ENCODE measurements at regions not wholly inside any gene's neighbourhood (a gene's known extent, or its start where the extent isn't known, plus 50 kb on each side); places are given as distances from the start of the nearest gene placed in this dataset.
A peak's percentile ranks its signal among the peaks of the same experiment; 100 is the strongest.
"Not testable (repeated sequence)": the region's sequence is repeated elsewhere in the genome, so short reads cannot be mapped to it uniquely, and the experiment has no call there.

- peak; percentile 23 for TF ChIP-seq CTCF (IDR thresholded peaks at IDR 0.05)
- Histone ChIP-seq H3K4me2 (ENCODE audit: low read length) (peak overlapping the region; percentile 49), H3K4me3 (ENCODE audit: low read depth, low read length) (no peak overlapping the region), H3K27me3 (ENCODE audit: control insufficient read depth, insufficient read depth, low read length) (no peaks in the 10 kb centered on the region), H3K79me2 (no peaks in the 10 kb centered on the region), H2AFZ (peak overlapping the region; percentile 56), H3K4me1 (peaks cover 23% of the 10 kb centered on the region), H3K27ac (peak overlapping the region; percentile 98), H3K9ac (no peak overlapping the region), H3K36me3 (ENCODE audit: control insufficient read depth, insufficient read depth, low read length) (no peaks in the 10 kb centered on the region), H3K9me3 (ENCODE audit: control insufficient read depth, low read length) (no peaks in the 10 kb centered on the region)
Observed at GRCh38 chr11:13145461-13145860, 132.1 kb upstream of the BMAL1 start.

GRCh38 chr11:13149991-13150390, 127.6 kb upstream of the BMAL1 start:
- no peak for TF ChIP-seq CTCF (IDR thresholded peaks at IDR 0.05)
- H3K79me2 ChIP-seq: no peaks in the 10 kb centered on the region
- peaks cover 18% of the 10 kb centered on the region for H3K4me1 ChIP-seq
- no peaks in the 10 kb centered on the region for H3K27me3 ChIP-seq (ENCODE audit: control insufficient read depth, insufficient read depth, low read length)
- no peak overlapping the region for H2AFZ ChIP-seq
- H3K9me3 ChIP-seq (ENCODE audit: control insufficient read depth, low read length): no peaks in the 10 kb centered on the region
- no peak overlapping the region for H3K27ac ChIP-seq
- H3K9ac ChIP-seq: no peak overlapping the region
- no peak overlapping the region for H3K4me3 ChIP-seq (ENCODE audit: low read depth, low read length)
- H3K36me3 ChIP-seq (ENCODE audit: control insufficient read depth, insufficient read depth, low read length): no peaks in the 10 kb centered on the region
- H3K4me2 ChIP-seq (ENCODE audit: low read length): no peak overlapping the region

GRCh38 chr11:13150487-13150886, 127.1 kb upstream of the BMAL1 start:
- no peak overlapping the region for H3K9ac ChIP-seq
- H3K4me1 ChIP-seq: peaks cover 17% of the 10 kb centered on the region
- no peaks in the 10 kb centered on the region for H3K9me3 ChIP-seq (ENCODE audit: control insufficient read depth, low read length)
- no peaks in the 10 kb centered on the region for H3K27me3 ChIP-seq (ENCODE audit: control insufficient read depth, insufficient read depth, low read length)
- H3K27ac ChIP-seq: no peak overlapping the region
- no peaks in the 10 kb centered on the region for H3K36me3 ChIP-seq (ENCODE audit: control insufficient read depth, insufficient read depth, low read length)
- no peak for TF ChIP-seq CTCF (IDR thresholded peaks at IDR 0.05)
- H3K4me2 ChIP-seq (ENCODE audit: low read length): no peak overlapping the region
- no peaks in the 10 kb centered on the region for H3K79me2 ChIP-seq
- H2AFZ ChIP-seq: no peak overlapping the region
- no peak overlapping the region for H3K4me3 ChIP-seq (ENCODE audit: low read depth, low read length)

GRCh38 chr11:13152264-13152663, 125.3 kb upstream of the BMAL1 start:
- Histone ChIP-seq H3K36me3 (ENCODE audit: control insufficient read depth, insufficient read depth, low read length) (no peaks in the 10 kb centered on the region), H3K27ac (no peak overlapping the region), H3K4me2 (ENCODE audit: low read length) (no peak overlapping the region), H3K9me3 (ENCODE audit: control insufficient read depth, low read length) (no peaks in the 10 kb centered on the region), H3K4me1 (peaks cover 5% of the 10 kb centered on the region), H2AFZ (no peak overlapping the region), H3K79me2 (no peaks in the 10 kb centered on the region), H3K9ac (no peak overlapping the region), H3K27me3 (ENCODE audit: control insufficient read depth, insufficient read depth, low read length) (no peaks in the 10 kb centered on the region), H3K4me3 (ENCODE audit: low read depth, low read length) (no peak overlapping the region)
- no peak for TF ChIP-seq CTCF (IDR thresholded peaks at IDR 0.05)

- no peaks in the 10 kb centered on the region for H3K9me3 ChIP-seq (ENCODE audit: control insufficient read depth, low read length)
- H3K79me2 ChIP-seq: no peaks in the 10 kb centered on the region
- peaks cover 5% of the 10 kb centered on the region for H3K4me1 ChIP-seq
- H3K27me3 ChIP-seq (ENCODE audit: control insufficient read depth, insufficient read depth, low read length): no peaks in the 10 kb centered on the region
- H3K4me3 ChIP-seq (ENCODE audit: low read depth, low read length): no peak overlapping the region
- no peak overlapping the region for H3K9ac ChIP-seq
- peak overlapping the region; percentile 18 for H3K27ac ChIP-seq
- no peak overlapping the region for H2AFZ ChIP-seq
- H3K36me3 ChIP-seq (ENCODE audit: control insufficient read depth, insufficient read depth, low read length): no peaks in the 10 kb centered on the region
- TF ChIP-seq CTCF (IDR thresholded peaks at IDR 0.05): peak; percentile 41
- H3K4me2 ChIP-seq (ENCODE audit: low read length): no peak overlapping the region
Observed at GRCh38 chr11:13152736-13153541, 124.7 kb upstream of the BMAL1 start.

- H3K4me3 ChIP-seq (ENCODE audit: low read depth, low read length); H3K4me2 ChIP-seq (ENCODE audit: low read length); H3K4me1 ChIP-seq; H2AFZ ChIP-seq; H3K9me3 ChIP-seq (ENCODE audit: control insufficient read depth, low read length); H3K36me3 ChIP-seq (ENCODE audit: control insufficient read depth, insufficient read depth, low read length); H3K79me2 ChIP-seq; H3K27ac ChIP-seq; H3K27me3 ChIP-seq (ENCODE audit: control insufficient read depth, insufficient read depth, low read length); H3K9ac ChIP-seq: not testable (repeated sequence)
Observed at GRCh38 chr11:13154374-13154773, 123.2 kb upstream of the BMAL1 start.

Measured in parathyroid adenoma (tissue), 2 donors.